Kidney epithelial cell (primary cell): ENCODE measurements at regions not wholly inside any gene's neighbourhood (a gene's known extent, or its start where the extent isn't known, plus 50 kb on each side); places are given as distances from the start of the nearest gene placed in this dataset.

ENCODE experiments used
- DNase-seq: peaks from one replicate; pipeline ENCODE4 v3.0.0-alpha.2; 2010; ENCODE audit warnings: low read depth
- H3K27me3 ChIP-seq: 2 replicates; pipeline ENCODE4 v1.6.0; 2011; ENCODE audit warnings: low read length; ENCODE audit not compliant: control insufficient read depth, insufficient read depth
- H3K36me3 ChIP-seq: 2 replicates; pipeline ENCODE4 v1.5.1; 2011; ENCODE audit warnings: low read length; ENCODE audit not compliant: control insufficient read depth, insufficient read depth
- H3K4me3 ChIP-seq: 2 replicates; pipeline ENCODE4 v1.5.1; 2011; ENCODE audit warnings: low read depth, mild to moderate bottlenecking, control low read depth, low read length
- TF ChIP-seq, protein P1 (sequence below): IDR thresholded peaks from 2 replicates; pipeline ENCODE4 v1.5.1; 2011; ENCODE audit warnings: mild to moderate bottlenecking, moderate library complexity, low read length, control low read depth, inconsistent platforms; ENCODE audit not compliant: insufficient read depth, poor library complexity, severe bottlenecking

DNA sequence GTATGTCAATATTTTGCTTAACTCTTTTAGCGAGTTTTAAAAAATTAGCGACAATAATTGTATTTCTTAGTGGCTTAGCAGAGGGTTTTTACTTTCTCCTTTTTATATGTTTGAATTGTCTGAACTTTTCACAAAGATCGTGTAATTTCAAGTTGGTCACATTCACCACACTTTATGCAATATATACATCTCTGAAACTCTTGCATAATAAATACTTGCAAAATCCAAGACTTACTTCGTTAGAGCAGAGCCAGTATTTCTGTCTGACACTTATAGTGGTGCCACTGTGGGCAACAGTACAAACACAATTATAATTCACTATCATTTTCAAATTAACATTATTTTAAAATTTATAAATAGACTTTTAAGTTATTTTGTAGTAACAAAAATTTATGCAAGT lies 62.0 kb downstream of the SUCNR1 start:
- Histone ChIP-seq H3K4me3 (no peak overlapping the region), H3K36me3 (no peaks in the 10 kb centered on the region), H3K27me3 (no peaks in the 10 kb centered on the region)
- TF ChIP-seq, protein P1, sequence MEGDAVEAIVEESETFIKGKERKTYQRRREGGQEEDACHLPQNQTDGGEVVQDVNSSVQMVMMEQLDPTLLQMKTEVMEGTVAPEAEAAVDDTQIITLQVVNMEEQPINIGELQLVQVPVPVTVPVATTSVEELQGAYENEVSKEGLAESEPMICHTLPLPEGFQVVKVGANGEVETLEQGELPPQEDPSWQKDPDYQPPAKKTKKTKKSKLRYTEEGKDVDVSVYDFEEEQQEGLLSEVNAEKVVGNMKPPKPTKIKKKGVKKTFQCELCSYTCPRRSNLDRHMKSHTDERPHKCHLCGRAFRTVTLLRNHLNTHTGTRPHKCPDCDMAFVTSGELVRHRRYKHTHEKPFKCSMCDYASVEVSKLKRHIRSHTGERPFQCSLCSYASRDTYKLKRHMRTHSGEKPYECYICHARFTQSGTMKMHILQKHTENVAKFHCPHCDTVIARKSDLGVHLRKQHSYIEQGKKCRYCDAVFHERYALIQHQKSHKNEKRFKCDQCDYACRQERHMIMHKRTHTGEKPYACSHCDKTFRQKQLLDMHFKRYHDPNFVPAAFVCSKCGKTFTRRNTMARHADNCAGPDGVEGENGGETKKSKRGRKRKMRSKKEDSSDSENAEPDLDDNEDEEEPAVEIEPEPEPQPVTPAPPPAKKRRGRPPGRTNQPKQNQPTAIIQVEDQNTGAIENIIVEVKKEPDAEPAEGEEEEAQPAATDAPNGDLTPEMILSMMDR, result no peak
- no peak for DNase-seq

DNA sequence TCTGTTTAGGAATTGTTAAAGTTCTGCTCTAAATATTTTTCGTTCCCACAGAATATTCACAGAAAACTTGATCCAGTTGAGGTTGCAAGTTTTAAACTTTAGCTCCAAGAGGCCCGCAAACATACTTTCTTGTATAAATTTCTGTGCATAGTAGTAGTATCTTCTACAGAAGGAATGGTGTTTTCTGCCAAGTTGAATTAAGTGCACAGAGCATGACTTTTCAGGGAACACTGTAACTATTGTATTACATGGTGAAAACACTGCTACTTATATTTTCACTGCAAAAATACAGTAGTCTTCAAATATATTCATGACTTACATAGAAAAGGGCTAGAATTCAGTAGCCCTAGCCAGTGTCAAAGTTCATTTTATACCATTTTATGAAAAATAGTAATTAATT lies 67.0 kb downstream of the SUCNR1 start:
- Histone ChIP-seq H3K36me3 (no peaks in the 10 kb centered on the region), H3K27me3 (no peaks in the 10 kb centered on the region), H3K4me3 (no peak overlapping the region)
- no peak for DNase-seq
- TF ChIP-seq, protein P1, result no peak

DNA sequence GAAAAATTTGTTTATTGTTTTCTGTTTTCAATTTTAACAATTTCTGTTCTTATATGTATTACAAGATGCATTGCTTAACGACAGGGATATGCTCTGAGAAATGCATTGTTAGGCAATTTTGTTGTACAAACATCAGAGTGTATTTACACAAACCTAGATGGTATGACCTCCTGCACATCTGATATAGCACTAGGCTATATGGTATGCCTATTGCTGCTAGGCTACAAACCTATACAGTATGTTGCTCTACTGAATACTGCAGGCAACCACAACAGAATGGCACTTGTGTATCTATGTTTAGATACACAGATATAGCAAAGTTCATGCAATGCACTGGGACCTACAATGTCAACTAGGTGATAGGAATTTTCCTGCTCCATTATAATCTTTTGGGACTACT lies 70.1 kb downstream of the SUCNR1 start:
- TF ChIP-seq, protein P1, result no peak

DNA sequence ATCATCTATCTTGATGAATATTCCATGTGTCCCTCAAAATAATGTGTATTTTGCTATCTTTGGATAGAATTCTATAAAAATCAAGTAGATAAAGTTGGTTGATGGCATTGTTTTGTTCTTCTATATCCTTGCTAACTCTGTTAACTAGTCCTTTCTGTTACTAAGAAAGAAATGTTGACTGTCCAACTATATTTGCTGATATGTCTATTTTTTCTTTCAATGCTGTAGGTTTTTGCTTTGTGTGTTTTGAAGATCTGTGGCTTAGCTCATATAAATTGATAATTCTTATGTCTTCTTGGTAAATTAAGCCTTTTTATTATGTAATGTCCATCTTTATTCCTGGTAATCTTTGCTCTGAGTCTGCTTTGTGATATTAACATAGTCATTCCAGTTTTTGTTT lies 70.9 kb downstream of the SUCNR1 start:
- Histone ChIP-seq H3K27me3 (no peaks in the 10 kb centered on the region), H3K4me3 (no peak overlapping the region), H3K36me3 (no peaks in the 10 kb centered on the region)
- DNase-seq, result no peak
- TF ChIP-seq, protein P1, result no peak

More for the DNA sequence above, 70.1 kb downstream of the SUCNR1 start:
- Histone ChIP-seq H3K4me3 (no peak overlapping the region), H3K27me3 (no peaks in the 10 kb centered on the region), H3K36me3 (no peaks in the 10 kb centered on the region)
- no peak for DNase-seq

DNA sequence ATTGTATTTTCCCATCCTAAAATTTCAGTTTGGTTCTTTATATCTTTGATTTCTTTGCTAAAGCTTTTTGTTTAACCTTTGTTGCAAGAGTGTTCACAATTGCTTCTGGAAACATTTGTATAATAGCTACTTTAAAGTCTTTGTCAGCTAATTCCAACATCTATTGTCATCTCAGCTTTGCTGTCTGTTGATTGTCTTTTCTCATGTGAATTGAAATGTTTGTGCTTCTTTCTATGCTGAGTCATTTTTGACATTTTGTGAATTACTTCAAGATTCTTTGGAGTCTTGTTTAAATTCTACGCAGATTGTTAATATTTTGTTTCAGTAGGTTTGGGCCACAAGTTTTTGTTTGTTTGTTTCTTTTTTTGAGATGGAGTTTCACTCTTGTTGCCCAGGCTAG lies 73.2 kb downstream of the SUCNR1 start:
- no peaks in the 10 kb centered on the region for H3K36me3 ChIP-seq
- no peak overlapping the region for H3K4me3 ChIP-seq
- TF ChIP-seq, protein P1, result no peak
- no peak for DNase-seq
- no peaks in the 10 kb centered on the region for H3K27me3 ChIP-seq

DNA sequence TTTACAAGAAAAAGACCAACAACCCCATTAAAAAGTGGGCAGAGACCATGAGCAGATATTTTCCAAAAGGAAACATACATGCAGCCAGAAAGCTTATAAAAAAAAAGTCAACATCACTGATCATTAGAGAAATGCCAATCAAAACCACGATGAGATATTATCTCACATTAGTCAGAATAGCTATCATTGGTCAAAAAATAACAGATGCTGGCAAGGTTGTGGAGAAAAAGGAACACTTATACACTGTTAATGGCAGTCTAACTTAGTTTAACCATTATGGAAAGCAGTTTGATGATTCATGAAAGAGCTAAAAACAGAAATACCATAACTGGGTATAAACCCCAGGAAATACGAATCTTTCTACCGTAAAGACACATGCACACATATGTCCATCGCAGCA lies 76.3 kb downstream of the SUCNR1 start:
- H3K4me3 ChIP-seq, result no peak overlapping the region
- TF ChIP-seq, protein P1, result no peak
- H3K27me3 ChIP-seq, result no peaks in the 10 kb centered on the region
- no peak for DNase-seq
- H3K36me3 ChIP-seq, result no peaks in the 10 kb centered on the region
